CD4-positive, alpha-beta memory T cell (primary cell): ENCODE measurements at regions not wholly inside any gene's neighbourhood (a gene's known extent, or its start where the extent isn't known, plus 50 kb on each side); places are given as distances from the start of the nearest gene placed in this dataset.

Experiments used
- CTCF ChIA-PET: fragments of 350-600 bp; sonication (Branson Sonifier 250); formaldehyde crosslinking; loops from one replicate; lab custom pipeline; 2021; ENCODE audit warnings: inconsistent platforms; ENCODE audit not compliant: partially characterized antibody; lab: Charles Lee
- POLR2A ChIA-PET: fragments of 350-600 bp; sonication (Branson Sonifier 250); formaldehyde crosslinking; loops from one replicate; lab custom pipeline; 2021; ENCODE audit not compliant: partially characterized antibody; lab: Charles Lee
- DNase-seq, 5 donors: peaks; one replicate each; pipeline versions ENCODE4 v3.0.0 to v3.0.0-alpha.2; 2020 to 2022; ENCODE audit warnings: mixed read lengths in 1 of 5
- H3K27ac ChIP-seq: one replicate; pipeline ENCODE4 v1.7.0; 2013; ENCODE audit warnings: low read depth, low read length
- H3K27me3 ChIP-seq: 2 replicates; pipeline ENCODE4 v1.7.0; 2013; ENCODE audit warnings: mild to moderate bottlenecking, low read length, moderate library complexity; ENCODE audit not compliant: insufficient read depth
- H3K36me3 ChIP-seq: 2 replicates; pipeline ENCODE4 v1.7.0; 2013; ENCODE audit warnings: mild to moderate bottlenecking, low read length, moderate library complexity; ENCODE audit not compliant: insufficient read depth
- H3K4me1 ChIP-seq: 2 replicates; pipeline ENCODE4 v1.7.0; 2013; ENCODE audit warnings: mild to moderate bottlenecking, low read length, moderate library complexity; ENCODE audit not compliant: insufficient read depth
- H3K4me3 ChIP-seq, 2 donors: one replicate each; pipeline ENCODE4 v1.7.0; 2013; ENCODE audit warnings: low read length in 2 of 2, mild to moderate bottlenecking in 1 of 2
- H3K9me3 ChIP-seq, 2 donors: one replicate each; pipeline ENCODE4 v1.7.0; 2013; ENCODE audit warnings: low read length in 2 of 2, control low read depth in 1 of 2; ENCODE audit not compliant: control insufficient read depth in 1 of 2
- H3K27ac Mint-ChIP-seq, 7 donors: one replicate each; pipeline ENCODE4 v1.8.0; 2020 to 2021; ENCODE audit warnings: mixed read lengths in 7 of 7, mild to moderate bottlenecking in 6 of 7, inconsistent platforms in 3 of 7, moderate library complexity in 3 of 7
- H3K27me3 Mint-ChIP-seq, 2 donors: one replicate each; pipeline ENCODE4 v1.8.0; 2020 to 2021; ENCODE audit warnings: mixed read lengths in 2 of 2
- H3K36me3 Mint-ChIP-seq, 2 donors: one replicate each; pipeline ENCODE4 v1.8.0; 2020 to 2021; ENCODE audit warnings: mixed read lengths in 2 of 2, inconsistent platforms in 1 of 2, mild to moderate bottlenecking in 1 of 2
- H3K4me1 Mint-ChIP-seq, 4 donors: one replicate each; pipeline ENCODE4 v1.8.0; 2020 to 2021; ENCODE audit warnings: mixed read lengths in 4 of 4, mild to moderate bottlenecking in 1 of 4
- H3K4me3 Mint-ChIP-seq, 8 donors: one replicate each; pipeline ENCODE4 v1.8.0; 2020 to 2021; ENCODE audit warnings: mixed read lengths in 8 of 8, mild to moderate bottlenecking in 7 of 8, moderate library complexity in 6 of 8, inconsistent platforms in 3 of 8
- H3K9me3 Mint-ChIP-seq, 8 donors: one replicate each; pipeline ENCODE4 v1.8.0; 2020 to 2021; ENCODE audit warnings: mixed read lengths in 8 of 8, mild to moderate bottlenecking in 5 of 8, inconsistent platforms in 3 of 8, moderate library complexity in 1 of 8
- intact Hi-C: fragments of 100-400 bp; cut with micrococcal nuclease; formaldehyde crosslinking; loops from one replicate; pipeline ENCODE4 v1.15.1; 2023

GRCh38 chr6:166739976-166740318, 112.9 kb upstream of the RPS6KA2 start:
- Histone ChIP-seq H3K4me3 (no peak overlapping the region), H3K9me3 (no peaks in the 10 kb centered on the region), H3K4me1 (no peaks in the 10 kb centered on the region), H3K36me3 (no peaks in the 10 kb centered on the region), H3K27me3 (no peaks in the 10 kb centered on the region), H3K27ac (no peak overlapping the region)
- ChIA-PET CTCF (interaction anchor here (1.0 to 1.3 kb wide), 2 partner anchors 31 to 283 kb away, joined by 4 read pairs; no protein-coding TSS in a partner anchor), POLR2A (no interaction called here)
- H3K4me3 Mint-ChIP-seq: no peak overlapping the region
- intact Hi-C loops: no loop called here
- H3K27ac Mint-ChIP-seq: no peak overlapping the region
- DNase-seq: no peak
- peaks cover 0 to 3% of the 10 kb centered on the region in 2 donors for H3K36me3 Mint-ChIP-seq
- H3K9me3 Mint-ChIP-seq: no peaks in the 10 kb centered on the region
- H3K27me3 Mint-ChIP-seq: no peaks in the 10 kb centered on the region
- no peaks in the 10 kb centered on the region for H3K4me1 Mint-ChIP-seq

DNA sequence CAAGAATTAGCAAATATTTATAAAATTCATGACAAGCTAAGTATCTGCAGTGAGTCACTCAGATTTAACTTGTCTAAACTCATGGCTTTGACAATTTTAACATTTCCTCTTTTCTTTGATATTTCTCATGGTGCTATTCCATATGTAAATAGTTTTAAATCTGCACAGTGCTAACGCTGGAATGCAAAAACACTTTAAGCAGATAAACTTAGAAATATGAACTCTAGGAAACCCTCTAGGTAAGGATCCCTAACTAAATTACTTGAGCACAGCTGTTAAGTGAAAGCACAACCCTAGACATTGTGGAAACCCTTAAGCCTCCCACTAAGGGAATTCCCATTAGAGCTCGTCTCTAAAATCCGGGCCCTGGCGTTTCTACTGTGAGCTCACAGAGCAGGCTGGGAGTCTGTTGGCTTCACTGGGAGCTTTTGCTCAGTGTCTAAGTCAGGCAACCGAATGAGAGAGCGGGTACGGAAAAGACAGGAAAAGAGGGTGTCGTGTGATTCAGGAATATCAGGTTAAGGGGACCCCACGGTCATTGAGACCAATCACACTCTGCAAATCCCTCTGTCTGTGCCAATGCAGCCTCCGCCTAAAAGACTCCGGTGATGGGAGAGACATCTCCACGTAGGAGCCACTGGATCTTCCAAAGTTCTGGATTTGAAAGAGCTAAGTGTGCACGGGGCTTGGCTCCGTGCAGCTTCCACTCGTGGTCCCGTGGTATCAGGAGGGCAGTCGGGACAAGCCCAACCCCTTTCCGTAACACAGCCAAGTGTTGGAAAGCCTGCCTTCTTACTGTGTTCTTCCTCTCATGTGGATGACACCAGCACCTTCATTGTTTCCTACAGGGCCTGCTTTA, 112.3 kb upstream of the RPS6KA2 start:
- H3K4me3 Mint-ChIP-seq: no peak overlapping the region
- no peaks in the 10 kb centered on the region for H3K9me3 Mint-ChIP-seq
- Histone ChIP-seq H3K4me3 (no peak overlapping the region), H3K27ac (no peak overlapping the region), H3K4me1 (no peaks in the 10 kb centered on the region), H3K36me3 (no peaks in the 10 kb centered on the region), H3K27me3 (no peaks in the 10 kb centered on the region), H3K9me3 (no peaks in the 10 kb centered on the region)
- peaks cover 0 to 3% of the 10 kb centered on the region in 2 donors for H3K36me3 Mint-ChIP-seq
- DNase-seq: no peak
- intact Hi-C loops: no loop called here
- H3K27me3 Mint-ChIP-seq: no peaks in the 10 kb centered on the region
- H3K4me1 Mint-ChIP-seq: no peaks in the 10 kb centered on the region
- ChIA-PET CTCF (interaction anchor here (1.0 to 1.3 kb wide), 2 partner anchors 31 to 283 kb away, joined by 4 read pairs; no protein-coding TSS in a partner anchor), POLR2A (no interaction called here)
- H3K27ac Mint-ChIP-seq: no peak overlapping the region

DNA sequence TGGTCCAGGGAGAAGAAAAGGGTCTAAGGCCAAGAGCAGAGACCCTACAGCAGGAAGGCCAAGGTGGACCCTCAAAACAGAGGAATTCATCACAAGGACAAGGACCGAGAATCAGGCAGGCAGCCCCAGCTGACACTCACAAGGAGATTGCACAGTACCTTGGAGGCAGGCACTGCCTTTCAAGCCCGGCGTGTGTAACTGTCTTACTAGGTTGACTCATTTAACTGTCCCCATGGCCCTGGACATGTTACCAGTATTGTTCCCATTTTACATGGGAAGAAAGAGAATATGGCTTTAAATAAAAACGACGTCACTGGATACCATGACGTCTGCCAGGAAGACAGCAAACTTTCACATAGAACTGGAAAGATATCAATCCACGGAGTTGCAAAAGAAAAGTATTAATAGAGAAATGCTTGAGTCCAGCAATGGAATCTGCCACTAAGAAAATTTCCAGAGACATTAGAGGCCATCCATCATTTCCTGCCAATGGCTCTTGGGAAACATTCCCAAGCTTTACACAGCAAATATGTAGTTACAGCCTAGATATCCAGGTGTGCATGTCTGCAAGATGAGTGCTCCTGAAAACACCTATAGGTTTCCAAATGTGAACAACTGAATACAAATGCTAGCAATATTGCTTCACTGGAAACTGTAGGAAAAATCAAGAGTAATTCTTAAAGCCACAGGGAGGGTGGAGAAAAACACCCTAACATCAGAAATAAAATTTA, 111.5 kb upstream of the RPS6KA2 start:
- H3K36me3 Mint-ChIP-seq: peaks cover 0 to 7% of the 10 kb centered on the region in 2 donors
- Histone ChIP-seq H3K27ac (no peak overlapping the region), H3K36me3 (no peaks in the 10 kb centered on the region), H3K4me1 (no peaks in the 10 kb centered on the region), H3K9me3 (no peaks in the 10 kb centered on the region), H3K27me3 (no peaks in the 10 kb centered on the region), H3K4me3 (no peak overlapping the region)
- CTCF ChIA-PET: no interaction called here
- DNase-seq: no peak
- H3K9me3 Mint-ChIP-seq: no peaks in the 10 kb centered on the region
- peaks cover 0 to 2% (median 0%) of the 10 kb centered on the region in 4 donors for H3K4me1 Mint-ChIP-seq
- no peak overlapping the region for H3K27ac Mint-ChIP-seq
- POLR2A ChIA-PET: no interaction called here
- H3K27me3 Mint-ChIP-seq: no peaks in the 10 kb centered on the region
- intact Hi-C loops: no loop called here
- H3K4me3 Mint-ChIP-seq: no peak overlapping the region

DNA sequence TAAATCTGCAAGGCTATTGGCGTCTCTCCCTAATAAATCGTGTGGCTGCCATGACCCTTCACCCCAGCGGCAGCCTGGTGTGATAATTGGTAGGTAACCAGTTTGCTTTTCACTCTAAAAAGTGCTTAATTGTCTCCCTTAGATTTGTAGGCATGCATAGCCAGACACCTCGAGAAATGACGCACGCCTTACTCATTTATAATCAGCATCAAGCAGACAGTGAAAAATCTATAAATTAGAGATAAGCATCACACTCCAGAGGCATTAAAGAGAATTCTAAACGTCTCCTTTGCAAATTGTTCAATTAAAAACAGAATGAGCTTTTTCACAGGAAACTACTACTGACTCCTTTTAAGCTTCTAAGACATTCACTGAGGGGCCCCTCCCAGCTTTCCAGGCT, 110.2 kb upstream of the RPS6KA2 start:
- Mint-ChIP-seq H3K27me3 (no peaks in the 10 kb centered on the region), H3K36me3 (peaks cover 0 to 10% of the 10 kb centered on the region in 2 donors), H3K27ac (no peak overlapping the region), H3K4me1 (peaks cover 0 to 2% (median 0%) of the 10 kb centered on the region in 4 donors), H3K9me3 (no peaks in the 10 kb centered on the region), H3K4me3 (no peak overlapping the region)
- DNase-seq: no peak
- H3K4me3 ChIP-seq: no peak overlapping the region
- H3K4me1 ChIP-seq: no peaks in the 10 kb centered on the region
- no peaks in the 10 kb centered on the region for H3K27me3 ChIP-seq
- ChIA-PET CTCF (no interaction called here), POLR2A (no interaction called here)
- no peak overlapping the region for H3K27ac ChIP-seq
- intact Hi-C loops: no loop called here
- H3K36me3 ChIP-seq: no peaks in the 10 kb centered on the region
- no peaks in the 10 kb centered on the region for H3K9me3 ChIP-seq

DNA sequence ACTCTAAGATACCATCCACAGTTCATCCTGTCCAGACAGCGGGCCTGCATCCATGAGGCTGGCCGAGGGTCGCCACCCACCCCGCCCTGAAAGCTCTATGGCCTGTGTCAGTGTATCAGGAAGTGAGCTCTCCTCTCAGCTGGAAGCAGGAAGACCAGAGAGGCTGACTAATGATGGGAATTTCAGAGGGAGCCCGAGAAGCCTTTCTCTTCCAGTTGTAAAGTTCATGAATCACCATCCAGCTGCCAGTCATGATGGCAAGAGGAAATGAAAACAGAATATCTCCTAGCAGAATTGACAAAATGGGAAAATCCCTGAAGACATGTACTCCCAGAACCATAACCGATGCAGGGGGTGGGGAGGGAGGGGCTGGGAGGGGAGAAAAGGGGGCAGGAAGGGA, 109.6 kb upstream of the RPS6KA2 start:
- no peak for DNase-seq
- Mint-ChIP-seq H3K27ac (no peak overlapping the region), H3K9me3 (no peaks in the 10 kb centered on the region), H3K4me1 (peaks cover 0 to 2% (median 0%) of the 10 kb centered on the region in 4 donors), H3K4me3 (no peak overlapping the region), H3K27me3 (no peaks in the 10 kb centered on the region), H3K36me3 (peaks cover 0 to 10% of the 10 kb centered on the region in 2 donors)
- no peak overlapping the region for H3K27ac ChIP-seq
- H3K4me1 ChIP-seq: no peaks in the 10 kb centered on the region
- H3K27me3 ChIP-seq: no peaks in the 10 kb centered on the region
- ChIA-PET POLR2A (no interaction called here), CTCF (no interaction called here)
- H3K4me3 ChIP-seq: no peak overlapping the region
- H3K9me3 ChIP-seq: no peaks in the 10 kb centered on the region
- H3K36me3 ChIP-seq: no peaks in the 10 kb centered on the region
- intact Hi-C loops: no loop called here

DNA sequence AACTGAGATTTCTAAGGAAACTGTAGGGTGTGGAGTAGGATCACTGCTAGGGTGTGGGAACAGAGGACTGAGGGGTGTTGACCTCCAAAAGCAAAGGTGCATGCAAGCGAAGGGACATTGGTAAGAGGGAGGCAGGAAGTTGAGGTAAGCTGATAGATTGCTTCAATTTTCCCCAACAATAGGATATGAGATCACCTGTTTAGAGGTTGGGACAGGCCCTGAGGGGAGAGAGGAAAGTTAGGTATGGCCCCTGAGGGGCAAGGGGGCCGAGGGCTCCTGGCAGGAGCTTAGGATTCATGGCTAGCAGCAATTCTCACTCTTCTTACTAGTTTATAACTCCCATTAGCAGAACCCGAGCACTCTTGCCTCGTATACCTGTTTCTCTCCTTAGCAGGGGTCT, 106.8 kb upstream of the RPS6KA2 start:
- H3K9me3 Mint-ChIP-seq: no peaks in the 10 kb centered on the region
- peaks cover 0 to 3% (median 1%) of the 10 kb centered on the region in 4 donors for H3K4me1 Mint-ChIP-seq
- no peak overlapping the region for H3K4me3 Mint-ChIP-seq
- Histone ChIP-seq H3K36me3 (no peaks in the 10 kb centered on the region), H3K9me3 (no peaks in the 10 kb centered on the region), H3K27ac (no peak overlapping the region), H3K4me1 (no peaks in the 10 kb centered on the region), H3K27me3 (no peaks in the 10 kb centered on the region), H3K4me3 (no peak overlapping the region)
- H3K27ac Mint-ChIP-seq: no peak overlapping the region
- H3K27me3 Mint-ChIP-seq: no peaks in the 10 kb centered on the region
- POLR2A ChIA-PET: no interaction called here
- intact Hi-C loops: no loop called here
- CTCF ChIA-PET: no interaction called here
- no peak for DNase-seq
- H3K36me3 Mint-ChIP-seq: peaks cover 0 to 7% of the 10 kb centered on the region in 2 donors

GRCh38 chr6:166729658-166730057, 102.6 kb upstream of the RPS6KA2 start:
- H3K9me3 ChIP-seq: no peaks in the 10 kb centered on the region
- no peak overlapping the region for H3K27ac Mint-ChIP-seq
- H3K27me3 ChIP-seq: no peaks in the 10 kb centered on the region
- no peak overlapping the region for H3K27ac ChIP-seq
- H3K4me1 Mint-ChIP-seq: peaks cover 0 to 3% (median 1%) of the 10 kb centered on the region in 4 donors
- POLR2A ChIA-PET: no interaction called here
- intact Hi-C loops: no loop called here
- H3K4me3 ChIP-seq: no peak overlapping the region
- no peaks in the 10 kb centered on the region for H3K36me3 ChIP-seq
- no peaks in the 10 kb centered on the region for H3K9me3 Mint-ChIP-seq
- peaks cover 0 to 7% of the 10 kb centered on the region in 2 donors for H3K36me3 Mint-ChIP-seq
- CTCF ChIA-PET: no interaction called here
- no peaks in the 10 kb centered on the region for H3K4me1 ChIP-seq
- no peaks in the 10 kb centered on the region for H3K27me3 Mint-ChIP-seq
- H3K4me3 Mint-ChIP-seq: no peak overlapping the region
- DNase-seq: no peak
